Rectal smooth muscle tissue (tissue), 1 donor: ENCODE measurements at regions not wholly inside any gene's neighbourhood (a gene's known extent, or its start where the extent isn't known, plus 50 kb on each side); places are given as distances from the start of the nearest gene placed in this dataset.

Experiments
- H3K27ac ChIP-seq: one replicate; pipeline ENCODE4 v1.7.0; 2013; ENCODE audit warnings: low read depth, low read length, inconsistent platforms
- H3K27me3 ChIP-seq: one replicate; pipeline ENCODE4 v1.7.0; 2013; ENCODE audit warnings: low read length; ENCODE audit not compliant: control insufficient read depth, insufficient read depth
- H3K36me3 ChIP-seq: one replicate; pipeline ENCODE4 v1.7.0; 2013; ENCODE audit warnings: low read length; ENCODE audit not compliant: control insufficient read depth, insufficient read depth
- H3K4me1 ChIP-seq: one replicate; pipeline ENCODE4 v1.7.0; 2013; ENCODE audit warnings: low read length; ENCODE audit not compliant: control insufficient read depth, insufficient read depth
- H3K4me3 ChIP-seq: one replicate; pipeline ENCODE4 v1.7.0; 2013; ENCODE audit warnings: low read length
- H3K9ac ChIP-seq: one replicate; pipeline ENCODE4 v1.7.0; 2013; ENCODE audit warnings: low read length

- H3K27ac ChIP-seq, result no peak overlapping the region
- H3K4me3 ChIP-seq, result no peak overlapping the region
- no peaks in the 10 kb centered on the region for H3K27me3 ChIP-seq
- H3K4me1 ChIP-seq, result no peaks in the 10 kb centered on the region
- no peaks in the 10 kb centered on the region for H3K36me3 ChIP-seq
- H3K9ac ChIP-seq, result no peak overlapping the region
Observed at GRCh38 chr2:18845854-18846445, 256.6 kb upstream of the NT5C1B start.

DNA sequence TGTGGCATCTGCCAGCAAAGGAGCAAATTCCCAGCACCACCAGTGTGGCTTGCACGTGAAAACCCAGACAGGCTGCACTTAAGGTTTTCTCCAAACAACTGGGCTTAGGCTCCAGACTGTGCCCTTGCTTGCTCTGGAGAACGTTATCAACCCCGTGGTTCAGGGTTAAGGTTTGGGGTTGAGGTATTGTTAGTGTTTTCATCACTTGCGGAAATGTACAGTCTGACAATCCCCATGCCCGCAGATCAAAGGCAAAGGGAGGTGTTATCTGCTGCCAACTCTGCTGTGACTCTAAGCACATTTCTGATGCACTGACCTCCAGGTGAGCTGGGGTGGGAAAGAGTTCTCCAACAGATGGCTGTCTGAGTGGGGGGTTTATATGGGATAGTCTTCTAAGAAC lies 253.5 kb upstream of the NT5C1B start:
- H3K9ac ChIP-seq, result no peak overlapping the region
- H3K4me1 ChIP-seq, result no peaks in the 10 kb centered on the region
- no peaks in the 10 kb centered on the region for H3K36me3 ChIP-seq
- H3K27me3 ChIP-seq, result no peaks in the 10 kb centered on the region
- no peak overlapping the region for H3K27ac ChIP-seq
- H3K4me3 ChIP-seq, result no peak overlapping the region

GRCh38 chr2:18841248-18842150 lies 252.1 kb upstream of the NT5C1B start:
- H3K9ac ChIP-seq, result no peak overlapping the region
- no peaks in the 10 kb centered on the region for H3K4me1 ChIP-seq
- no peak overlapping the region for H3K27ac ChIP-seq
- no peaks in the 10 kb centered on the region for H3K36me3 ChIP-seq
- no peaks in the 10 kb centered on the region for H3K27me3 ChIP-seq
- no peak overlapping the region for H3K4me3 ChIP-seq

- Histone ChIP-seq H3K4me1 (peaks cover 3% of the 10 kb centered on the region), H3K9ac (no peak overlapping the region), H3K27me3 (no peaks in the 10 kb centered on the region), H3K36me3 (no peaks in the 10 kb centered on the region), H3K4me3 (no peak overlapping the region), H3K27ac (no peak overlapping the region)
Observed at GRCh38 chr2:18837240-18837639, 247.9 kb upstream of the NT5C1B start.

DNA sequence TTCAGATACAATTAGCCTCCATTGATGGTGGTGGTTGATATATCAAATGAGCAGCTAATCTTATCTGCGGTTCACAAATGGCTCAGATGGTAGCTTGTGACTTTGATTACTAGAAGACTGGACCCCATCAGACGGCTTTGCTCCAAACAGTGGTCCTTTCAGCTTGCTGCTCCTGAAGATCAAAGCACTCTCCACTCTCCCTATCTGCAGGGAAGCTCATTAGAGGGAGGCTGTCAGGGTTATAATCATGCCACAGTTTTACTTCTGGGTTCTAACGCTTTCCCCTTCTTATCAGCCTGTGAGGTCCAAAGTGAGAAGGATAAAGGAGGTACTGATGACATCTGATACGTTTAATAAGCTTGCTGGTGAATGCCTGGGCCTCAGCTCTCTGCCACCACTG lies 247.1 kb upstream of the NT5C1B start:
- Histone ChIP-seq H3K4me3 (no peak overlapping the region), H3K27me3 (no peaks in the 10 kb centered on the region), H3K27ac (no peak overlapping the region), H3K9ac (no peak overlapping the region), H3K4me1 (peaks cover 3% of the 10 kb centered on the region), H3K36me3 (no peaks in the 10 kb centered on the region)

DNA sequence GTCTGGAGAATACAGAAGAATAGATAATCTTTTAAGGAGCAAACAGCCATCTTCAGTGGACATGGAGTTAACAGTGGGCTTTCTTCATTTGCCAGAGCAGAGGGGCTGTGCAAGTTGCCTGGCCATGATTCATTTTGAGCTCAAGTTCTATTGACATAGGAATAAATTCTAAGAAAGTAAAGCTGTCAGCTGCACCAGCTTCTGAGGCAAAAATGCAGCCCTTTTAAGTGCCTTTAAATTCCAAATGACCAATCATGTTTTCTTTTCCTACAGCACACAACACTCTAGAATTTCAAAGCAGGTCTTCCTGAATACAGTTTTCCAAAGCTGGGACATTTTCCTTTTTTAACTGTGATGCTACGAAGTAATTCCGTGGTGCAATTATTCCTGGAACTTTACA lies 246.4 kb upstream of the NT5C1B start:
- Histone ChIP-seq H3K4me3 (no peak overlapping the region), H3K4me1 (peaks cover 3% of the 10 kb centered on the region), H3K27me3 (no peaks in the 10 kb centered on the region), H3K27ac (no peak overlapping the region), H3K9ac (no peak overlapping the region), H3K36me3 (no peaks in the 10 kb centered on the region)

- no peak overlapping the region for H3K4me3 ChIP-seq
- H3K4me1 ChIP-seq, result peaks cover 8% of the 10 kb centered on the region
- no peak overlapping the region for H3K27ac ChIP-seq
- no peaks in the 10 kb centered on the region for H3K36me3 ChIP-seq
- no peak overlapping the region for H3K9ac ChIP-seq
- no peaks in the 10 kb centered on the region for H3K27me3 ChIP-seq
Observed at GRCh38 chr2:18834341-18834740, 245.0 kb upstream of the NT5C1B start.

DNA sequence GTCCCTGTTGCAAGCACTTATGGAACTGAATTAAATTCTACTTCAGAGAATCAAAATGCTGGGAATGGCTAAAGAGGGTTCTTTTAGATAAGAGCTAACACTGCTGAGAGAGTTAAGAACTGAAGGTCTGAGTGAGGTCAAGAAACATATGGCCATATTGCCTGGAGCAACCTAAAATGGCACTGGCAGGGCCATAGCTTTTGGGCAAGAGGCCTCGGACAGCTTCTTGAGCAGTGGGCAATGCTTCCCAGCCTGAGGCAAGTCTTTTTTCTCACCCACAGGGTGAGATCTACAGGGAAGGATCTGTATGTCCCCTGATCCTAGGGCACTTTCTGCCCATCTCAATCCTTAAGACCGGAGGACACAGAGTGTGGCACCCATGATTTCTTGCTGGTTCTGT lies 244.6 kb upstream of the NT5C1B start:
- H3K4me3 ChIP-seq, result no peak overlapping the region
- no peak overlapping the region for H3K9ac ChIP-seq
- H3K27ac ChIP-seq, result no peak overlapping the region
- peaks cover 10% of the 10 kb centered on the region for H3K4me1 ChIP-seq
- no peaks in the 10 kb centered on the region for H3K36me3 ChIP-seq
- H3K27me3 ChIP-seq, result no peaks in the 10 kb centered on the region

DNA sequence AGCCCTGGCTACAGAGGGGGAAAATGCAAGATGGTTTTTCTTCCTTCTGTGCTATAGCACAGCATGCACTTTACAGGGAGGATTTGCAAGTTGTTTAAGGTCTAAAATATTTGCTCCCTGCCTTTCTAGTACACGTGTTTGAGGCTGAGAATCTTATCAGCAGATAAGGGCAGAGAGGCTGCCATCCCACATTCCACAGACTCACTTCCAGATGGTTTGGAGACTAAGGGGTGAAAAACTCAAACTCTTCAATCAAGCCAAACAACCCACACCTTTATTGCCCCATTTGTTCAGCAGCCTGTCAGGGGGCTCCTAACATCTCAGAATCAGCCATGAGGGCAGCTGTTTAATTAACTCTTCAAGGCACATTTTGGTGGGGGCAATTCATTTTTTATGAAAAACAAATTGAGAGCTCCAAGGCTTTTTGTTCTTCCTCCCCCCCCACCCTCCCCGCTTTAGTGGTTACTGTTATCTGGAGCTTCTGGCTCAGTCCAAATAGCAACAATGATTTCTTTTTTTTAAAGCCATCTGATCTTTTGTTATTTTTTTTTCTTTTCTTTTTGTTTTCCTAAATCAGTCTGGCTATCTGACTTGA lies 242.6 kb upstream of the NT5C1B start:
- Histone ChIP-seq H3K9ac (no peak overlapping the region), H3K27ac (no peak overlapping the region), H3K27me3 (no peaks in the 10 kb centered on the region), H3K4me3 (no peak overlapping the region), H3K36me3 (no peaks in the 10 kb centered on the region), H3K4me1 (peaks cover 10% of the 10 kb centered on the region)

DNA sequence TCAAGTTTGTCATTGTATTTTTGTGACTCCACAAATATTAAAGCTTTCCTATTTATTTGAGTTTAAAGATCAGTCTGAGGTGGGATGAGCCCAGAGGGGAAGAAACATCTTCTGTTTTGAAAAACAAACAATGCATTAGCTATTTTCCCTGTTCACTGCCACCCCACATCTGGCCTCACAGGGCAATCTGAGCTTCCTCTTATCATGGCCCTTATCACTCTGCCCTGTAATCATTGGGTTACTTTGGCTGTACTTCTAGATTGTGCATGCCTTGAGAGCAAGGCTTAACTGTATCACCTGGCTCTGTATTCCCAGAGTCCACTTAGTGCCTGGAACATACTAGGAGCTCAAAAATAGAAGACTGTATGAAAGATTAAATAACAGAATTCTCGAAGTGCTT lies 241.6 kb upstream of the NT5C1B start:
- Histone ChIP-seq H3K4me1 (peaks cover 10% of the 10 kb centered on the region), H3K27ac (no peak overlapping the region), H3K9ac (no peak overlapping the region), H3K36me3 (no peaks in the 10 kb centered on the region), H3K27me3 (no peaks in the 10 kb centered on the region), H3K4me3 (no peak overlapping the region)

GRCh38 chr2:18829976-18830375 lies 240.6 kb upstream of the NT5C1B start:
- no peak overlapping the region for H3K9ac ChIP-seq
- no peaks in the 10 kb centered on the region for H3K36me3 ChIP-seq
- H3K4me3 ChIP-seq, result no peak overlapping the region
- H3K4me1 ChIP-seq, result peaks cover 10% of the 10 kb centered on the region
- H3K27me3 ChIP-seq, result no peaks in the 10 kb centered on the region
- no peak overlapping the region for H3K27ac ChIP-seq

DNA sequence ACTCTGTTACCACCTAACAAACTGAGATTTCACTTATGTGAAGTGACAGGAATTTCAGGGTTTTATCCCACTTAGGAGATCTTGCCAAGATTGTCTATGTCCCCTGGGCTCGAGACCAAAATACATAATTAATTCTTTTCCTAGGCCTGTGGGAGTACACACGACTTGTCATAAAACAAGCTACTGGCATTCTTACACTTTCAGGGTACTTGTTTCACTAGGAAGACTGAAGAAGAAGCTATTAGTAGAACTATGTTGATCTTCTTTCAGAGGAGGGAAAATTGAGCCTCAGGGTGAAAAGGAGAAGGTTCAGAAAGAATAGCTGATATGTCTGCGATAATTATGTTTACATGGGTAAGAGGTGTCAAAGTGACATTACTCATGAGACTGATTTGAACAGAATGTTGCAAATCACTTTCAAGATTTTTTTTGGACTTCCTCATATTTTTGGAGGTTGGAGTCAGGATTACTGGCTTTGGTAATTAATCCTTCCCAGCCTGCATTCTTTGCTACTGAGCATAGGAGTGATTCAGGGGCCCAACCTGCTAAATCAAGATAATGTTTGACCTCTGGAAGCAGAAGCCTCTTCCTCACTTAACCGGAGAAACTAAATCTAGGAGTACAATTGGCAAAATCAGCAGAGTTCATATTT lies 240.0 kb upstream of the NT5C1B start:
- H3K36me3 ChIP-seq, result no peaks in the 10 kb centered on the region
- peaks cover 10% of the 10 kb centered on the region for H3K4me1 ChIP-seq
- H3K27ac ChIP-seq, result no peak overlapping the region
- no peaks in the 10 kb centered on the region for H3K27me3 ChIP-seq
- no peak overlapping the region for H3K9ac ChIP-seq
- H3K4me3 ChIP-seq, result no peak overlapping the region
